Right ventricle myocardium inferior (tissue), 1 donor: ENCODE measurements at regions not wholly inside any gene's neighbourhood (a gene's known extent, or its start where the extent isn't known, plus 50 kb on each side); places are given as distances from the start of the nearest gene placed in this dataset.
A peak's percentile ranks its signal among the peaks of the same experiment; 100 is the strongest.

Experiments used
- ATAC-seq: fragments of 200-7000 bp; cut with Tn5 transposase; one replicate; pipeline ENCODE4 v1.9.1; 2020; ENCODE audit warnings: mild to moderate bottlenecking, moderate library complexity
- DNase-seq: peaks from one replicate; pipeline ENCODE4 v3.0.0; 2021; ENCODE audit errors: missing footprints
- intact Hi-C: fragments of 100-400 bp; cut with DNase I; formaldehyde crosslinking; loops from one replicate; pipeline ENCODE4 v1.11.0; 2022
- donor health status: DM: no; HTN: yes; CAD: no; lungs with severe emphysema.

DNA sequence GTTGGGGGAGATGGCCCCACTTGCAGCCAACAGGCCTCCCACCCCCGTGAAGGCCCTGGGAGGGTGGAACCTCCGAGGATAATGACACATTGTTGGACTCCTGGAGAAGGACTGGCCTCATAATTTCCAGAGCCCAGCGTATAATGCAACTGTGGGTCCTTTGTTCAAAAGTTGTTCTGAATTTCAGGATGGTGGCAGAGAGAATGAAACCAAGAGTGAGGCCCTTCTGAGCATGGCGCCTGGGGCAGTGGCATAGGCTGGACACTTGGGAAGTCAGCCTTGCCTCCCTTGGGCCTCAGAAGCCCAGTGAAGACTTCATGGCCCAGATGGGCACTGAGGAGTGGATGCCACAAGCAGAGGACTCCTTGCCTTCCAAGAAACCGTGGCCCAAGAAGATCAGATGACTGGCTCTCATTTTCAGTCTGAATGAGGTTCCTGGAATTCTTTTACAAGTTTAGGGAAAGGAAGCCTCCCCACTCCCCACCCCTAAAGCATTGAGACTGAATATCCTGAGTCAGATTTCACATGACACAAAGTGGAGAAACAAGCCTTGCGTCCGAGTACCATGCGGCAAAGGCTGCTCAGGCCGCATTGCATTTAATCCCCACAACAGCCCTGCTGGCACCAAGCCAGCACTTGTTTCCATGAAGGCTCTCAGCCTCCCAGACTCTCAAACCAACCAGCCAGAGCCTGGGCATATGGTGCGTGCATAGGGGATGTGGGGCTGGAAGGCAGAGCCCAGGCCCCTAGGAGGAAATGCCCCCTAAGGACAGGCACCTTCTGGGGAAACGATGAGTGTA, 96.7 kb upstream of the SMIM23 start:
- intact Hi-C loops, result no loop called here
- ATAC-seq, result no peak
- DNase-seq, result no peak

GRCh38 chr5:171689853-171690417, 95.7 kb upstream of the SMIM23 start:
- intact Hi-C loops, result no loop called here

GRCh38 chr5:171692107-171692506, 93.5 kb upstream of the SMIM23 start:
- DNase-seq (no peak), ATAC-seq (no peak)
- intact Hi-C loops, result no loop called here

More at GRCh38 chr5:171689853-171690417, 95.7 kb upstream of the SMIM23 start:
- DNase-seq (no peak), ATAC-seq (no peak)

DNA sequence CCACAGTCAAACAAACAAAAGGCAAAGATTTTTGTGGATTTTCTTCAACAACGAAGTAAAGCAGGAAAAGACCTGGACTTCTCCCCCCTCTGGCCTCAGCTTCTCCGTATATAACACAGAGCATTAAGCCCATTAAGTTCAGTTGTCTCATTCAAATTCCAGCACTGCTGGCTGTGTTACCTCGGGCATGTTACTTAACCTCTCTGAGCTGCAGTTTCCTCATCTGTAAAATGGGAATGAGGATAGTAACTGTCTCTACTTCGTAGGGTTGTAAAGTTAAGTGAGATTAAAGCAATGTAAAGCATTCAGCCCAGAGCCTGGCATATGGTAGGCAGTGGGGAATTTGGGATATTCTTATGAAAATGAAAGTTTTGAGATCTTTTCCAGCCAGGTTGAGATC, 92.7 kb upstream of the SMIM23 start:
- DNase-seq, result no peak
- ATAC-seq, result no peak
- intact Hi-C loops, result no loop called here

DNA sequence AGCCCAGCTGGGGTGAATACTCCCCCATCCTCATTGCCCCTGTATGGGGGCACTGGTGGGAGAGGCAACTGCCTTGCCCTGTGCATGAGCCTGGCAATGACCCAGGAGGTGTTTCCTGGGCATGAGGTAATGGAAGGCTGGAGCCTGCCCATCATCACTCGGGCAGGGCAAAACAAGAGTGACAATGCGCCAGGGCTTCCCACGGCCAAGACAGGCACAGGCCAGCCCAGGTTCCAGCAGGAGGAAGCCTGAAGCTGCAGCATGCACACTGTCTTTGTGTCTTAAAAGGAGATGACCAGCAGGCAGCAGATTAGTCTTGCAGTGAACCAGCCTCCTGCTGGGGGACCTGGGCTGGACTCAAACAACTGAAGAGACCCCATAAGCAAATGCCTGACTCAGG, 92.2 kb upstream of the SMIM23 start:
- intact Hi-C loops, result no loop called here
- no peak for DNase-seq
- ATAC-seq, result peak; percentile 36

- no peak for DNase-seq
- ATAC-seq, result no peak
- intact Hi-C loops, result no loop called here
Measured at GRCh38 chr5:171695804-171696203, 89.8 kb upstream of the SMIM23 start.

DNA sequence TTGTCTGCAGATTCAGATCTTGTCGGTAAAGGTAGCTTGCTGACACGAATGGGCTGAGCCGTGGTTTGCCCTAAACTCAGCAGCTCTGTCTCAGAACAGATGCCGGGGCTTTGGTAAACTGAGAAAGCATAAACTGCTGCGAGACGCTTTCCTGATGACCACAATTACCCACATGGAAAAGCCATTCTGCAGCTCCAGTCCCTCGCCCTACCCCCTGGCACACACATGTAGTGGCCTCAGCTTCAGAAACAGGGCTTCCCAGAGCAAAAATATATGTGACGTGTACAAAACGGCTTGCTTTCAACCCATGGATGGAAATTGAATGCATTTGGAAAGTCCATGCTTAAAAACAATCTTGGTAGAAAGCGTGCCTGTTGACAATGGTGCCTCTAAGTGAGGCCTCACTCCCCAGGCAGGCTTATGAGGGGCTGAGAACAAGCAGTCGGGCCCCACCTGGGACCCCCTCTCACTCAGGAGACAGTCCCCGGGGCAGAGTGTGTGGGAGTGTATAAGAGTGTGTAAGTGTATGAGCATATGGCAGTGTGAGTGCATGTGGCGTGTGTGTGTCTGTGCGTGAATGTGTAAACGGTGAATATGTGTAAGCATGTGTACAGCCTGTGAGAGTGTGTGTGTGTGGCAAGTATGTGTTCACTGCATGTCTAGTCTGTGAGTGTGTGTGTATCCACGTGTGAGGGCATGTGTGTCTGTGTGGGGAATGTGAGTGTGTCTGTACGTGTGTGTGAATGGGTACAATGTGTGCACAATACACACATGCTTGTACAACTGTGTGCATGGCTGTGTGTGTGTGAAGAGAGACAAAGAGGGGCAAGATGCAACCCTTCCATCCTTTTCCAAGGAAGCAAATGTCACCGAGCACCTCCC, 88.2 kb upstream of the SMIM23 start:
- ATAC-seq (no peak), DNase-seq (no peak)
- intact Hi-C loops, result no loop called here

DNA sequence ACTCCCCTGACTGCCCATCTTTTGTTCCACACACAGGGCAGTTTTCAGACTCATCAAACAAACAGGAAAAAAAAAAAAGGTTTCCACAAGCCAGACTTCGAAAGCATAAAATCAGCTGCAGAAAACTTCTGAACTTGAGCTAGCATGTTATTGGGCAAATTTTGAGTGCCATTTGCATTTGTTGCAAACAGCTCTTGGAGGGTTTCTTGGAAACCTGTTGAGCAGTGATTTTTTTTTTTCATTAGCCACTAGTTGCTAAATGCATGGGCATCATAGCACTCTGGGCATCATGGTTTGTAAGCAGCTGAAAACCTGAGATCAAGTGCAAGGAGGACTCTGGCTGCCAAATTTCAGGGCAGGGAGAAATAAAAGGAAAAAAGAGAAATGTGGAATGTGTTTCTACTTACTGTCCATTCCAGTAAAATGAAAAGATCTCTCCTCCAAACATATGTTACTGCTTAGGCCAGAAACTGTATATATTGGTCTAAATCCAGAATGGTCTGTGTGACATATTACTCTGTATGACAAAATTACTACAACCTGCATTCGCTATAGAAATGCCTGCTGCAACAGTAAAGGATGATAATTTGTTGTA, 85.2 kb upstream of the SMIM23 start:
- ATAC-seq, result no peak
- DNase-seq, result no peak
- intact Hi-C loops, result loop anchor here (2.0 kb wide), 1 partner anchor 60 kb away; no protein-coding TSS in a partner anchor

- no peak for DNase-seq
- ATAC-seq, result peak; percentile 69
- intact Hi-C loops, result loop anchor here (2.0 kb wide), 1 partner anchor 60 kb away; no protein-coding TSS in a partner anchor
Measured at GRCh38 chr5:171701100-171701541, 84.5 kb upstream of the SMIM23 start.

DNA sequence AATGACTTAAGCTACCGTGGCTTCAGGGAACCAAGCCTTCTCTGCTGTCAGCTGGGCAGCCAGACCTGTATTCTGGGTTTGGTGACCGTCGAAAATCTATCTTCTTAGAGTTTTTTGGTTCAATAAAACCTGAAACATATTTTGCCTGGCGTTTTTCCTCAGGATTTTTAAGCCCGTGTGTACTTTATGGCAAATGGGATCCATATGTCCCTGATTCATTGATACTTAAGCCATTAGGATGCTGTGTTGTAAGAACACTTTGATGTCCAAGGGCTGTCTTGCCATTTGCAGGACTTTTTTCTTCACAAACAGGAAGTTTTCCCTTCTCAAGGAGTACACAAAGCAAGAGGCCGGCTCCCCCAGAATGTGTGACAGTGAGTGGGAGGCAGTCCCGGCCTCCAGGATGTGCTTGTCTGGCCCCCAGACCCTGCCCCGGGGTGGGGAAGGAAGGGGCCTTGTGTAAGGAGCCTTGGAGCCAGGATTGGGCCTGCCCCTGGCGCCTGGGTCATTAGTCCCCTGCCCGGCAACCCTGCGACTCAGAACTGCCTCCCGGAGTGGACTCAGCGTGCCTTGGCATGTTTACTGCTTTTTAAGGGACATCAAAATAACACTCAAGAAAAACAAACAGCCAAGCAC, 83.4 kb upstream of the SMIM23 start:
- intact Hi-C loops, result no loop called here
- no peak for ATAC-seq
- DNase-seq, result no peak

DNA sequence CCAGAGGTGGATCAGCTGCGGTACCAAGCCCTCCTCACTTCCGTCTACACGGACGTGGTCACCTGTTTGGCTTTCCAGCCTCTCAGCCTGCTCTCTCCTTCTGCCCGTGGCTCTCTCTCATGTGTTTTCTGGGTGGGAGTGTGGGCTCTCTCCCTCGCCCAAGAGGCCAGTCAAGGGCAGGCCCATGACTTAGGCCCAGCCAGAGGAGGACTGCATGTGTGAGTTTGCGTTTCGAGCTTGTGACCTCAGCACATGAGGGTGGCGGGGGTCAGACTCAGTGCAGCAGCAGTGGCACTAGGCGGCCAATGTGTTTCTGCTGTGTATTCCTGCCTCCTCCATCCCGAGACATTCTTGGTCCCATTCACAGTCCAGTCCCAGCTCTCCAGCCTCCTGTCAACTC, 82.5 kb upstream of the SMIM23 start:
- DNase-seq (no peak), ATAC-seq (no peak)
- intact Hi-C loops, result no loop called here

- ATAC-seq (no peak), DNase-seq (no peak)
- intact Hi-C loops, result no loop called here
Measured at GRCh38 chr5:171705036-171705435, 80.6 kb upstream of the SMIM23 start.

- no peak for ATAC-seq
- intact Hi-C loops, result no loop called here
- DNase-seq, result no peak
Measured at GRCh38 chr5:171705830-171706468, 79.7 kb upstream of the SMIM23 start.

DNA sequence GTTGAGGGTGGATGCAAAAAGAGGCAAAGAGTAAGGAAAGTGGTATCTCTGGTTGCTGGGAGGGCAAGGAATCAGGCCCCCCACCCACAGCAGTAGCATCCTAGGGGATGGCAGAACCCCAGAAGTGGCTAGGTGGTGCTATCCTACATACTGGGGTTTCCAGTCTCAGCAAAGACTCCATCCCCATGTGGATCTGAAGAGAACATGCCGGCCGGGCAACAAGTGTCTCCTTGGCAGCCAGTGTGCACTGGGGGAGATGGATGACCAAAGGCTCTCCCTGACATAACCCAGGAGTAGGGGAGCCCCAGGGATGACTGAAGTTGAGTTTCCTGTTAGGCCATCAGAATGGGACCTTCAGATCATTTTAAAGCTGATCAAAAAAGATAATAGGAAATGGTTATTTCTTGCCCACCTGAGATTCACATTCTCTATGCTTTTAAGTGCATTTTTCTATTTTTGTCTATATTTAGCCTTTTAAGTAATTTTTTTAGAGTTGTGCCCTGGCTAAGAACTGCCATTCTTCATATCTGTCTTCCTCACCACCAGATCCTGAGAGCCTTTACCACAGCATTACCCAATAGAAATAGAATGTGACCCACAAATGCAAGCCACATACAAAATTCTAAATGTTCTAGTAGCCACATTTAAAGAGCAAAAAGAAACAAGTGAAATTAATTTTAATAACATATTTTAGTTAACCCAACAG, 78.7 kb upstream of the SMIM23 start:
- DNase-seq (no peak), ATAC-seq (no peak)
- intact Hi-C loops, result no loop called here

- intact Hi-C loops, result no loop called here
- DNase-seq (no peak), ATAC-seq (no peak)
Measured at GRCh38 chr5:171707442-171707792, 78.2 kb upstream of the SMIM23 start.

DNA sequence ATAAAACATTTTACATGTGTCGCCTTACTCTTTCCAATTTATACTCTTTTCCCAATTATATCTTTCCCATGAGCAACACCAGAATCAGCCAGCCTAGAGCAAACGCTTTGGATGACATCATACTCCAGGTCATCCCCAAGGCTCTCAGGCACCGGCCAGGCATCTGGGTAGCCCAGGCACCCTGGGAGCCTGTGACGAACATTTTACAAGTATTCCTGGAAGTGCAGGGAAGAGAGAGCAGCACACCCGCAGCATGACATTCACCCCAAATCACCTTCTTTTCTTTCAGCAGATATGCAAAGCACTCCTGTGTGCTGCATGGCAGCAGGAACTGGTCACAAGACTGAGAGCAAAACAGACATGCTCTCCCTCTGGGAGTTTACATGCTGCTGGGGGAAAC, 75.7 kb upstream of the SMIM23 start:
- DNase-seq, result no peak
- ATAC-seq, result peak; percentile 90
- intact Hi-C loops, result loop anchor here (2.0 kb wide), 1 partner anchor 27 kb away; no protein-coding TSS in a partner anchor

- intact Hi-C loops, result loop anchor here (2.0 kb wide), 1 partner anchor 26 kb away; no protein-coding TSS in a partner anchor
- ATAC-seq (no peak), DNase-seq (no peak)
Measured at GRCh38 chr5:171710451-171711024, 75.1 kb upstream of the SMIM23 start.
